NCI-H2196 (cell line): ENCODE measurements at regions not wholly inside any gene's neighbourhood (a gene's known extent, or its start where the extent isn't known, plus 50 kb on each side); places are given as distances from the start of the nearest gene placed in this dataset.
"Not testable (repeated sequence)": the region's sequence is repeated elsewhere in the genome, so short reads cannot be mapped to it uniquely, and the experiment has no call there.

Experiments used
- DNase-seq: peaks from one replicate; lab custom pipeline; 2025; ENCODE audit not compliant: unreplicated experiment; lab: John Stamatoyannopoulos, UW

GRCh38 chr16:65754820-65755691 is 611.4 kb upstream of the CDH5 start:
- no peak for DNase-seq

DNA sequence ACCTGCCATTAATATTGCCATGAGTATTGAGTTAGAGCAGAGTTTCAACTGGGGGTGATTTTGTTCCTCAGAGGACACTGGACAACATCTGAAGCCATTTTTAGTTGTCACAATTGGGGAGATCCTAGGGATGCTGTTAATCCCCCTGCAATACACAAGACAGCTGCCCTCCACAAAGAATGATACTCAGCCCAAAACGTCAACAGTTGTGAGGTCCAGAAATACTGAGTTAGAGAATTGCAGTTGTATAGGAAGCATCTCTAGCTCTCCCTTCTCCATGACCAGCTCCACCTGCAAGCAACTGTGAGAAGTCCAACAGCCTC is 614.0 kb upstream of the CDH5 start:
- DNase-seq = no peak

DNA sequence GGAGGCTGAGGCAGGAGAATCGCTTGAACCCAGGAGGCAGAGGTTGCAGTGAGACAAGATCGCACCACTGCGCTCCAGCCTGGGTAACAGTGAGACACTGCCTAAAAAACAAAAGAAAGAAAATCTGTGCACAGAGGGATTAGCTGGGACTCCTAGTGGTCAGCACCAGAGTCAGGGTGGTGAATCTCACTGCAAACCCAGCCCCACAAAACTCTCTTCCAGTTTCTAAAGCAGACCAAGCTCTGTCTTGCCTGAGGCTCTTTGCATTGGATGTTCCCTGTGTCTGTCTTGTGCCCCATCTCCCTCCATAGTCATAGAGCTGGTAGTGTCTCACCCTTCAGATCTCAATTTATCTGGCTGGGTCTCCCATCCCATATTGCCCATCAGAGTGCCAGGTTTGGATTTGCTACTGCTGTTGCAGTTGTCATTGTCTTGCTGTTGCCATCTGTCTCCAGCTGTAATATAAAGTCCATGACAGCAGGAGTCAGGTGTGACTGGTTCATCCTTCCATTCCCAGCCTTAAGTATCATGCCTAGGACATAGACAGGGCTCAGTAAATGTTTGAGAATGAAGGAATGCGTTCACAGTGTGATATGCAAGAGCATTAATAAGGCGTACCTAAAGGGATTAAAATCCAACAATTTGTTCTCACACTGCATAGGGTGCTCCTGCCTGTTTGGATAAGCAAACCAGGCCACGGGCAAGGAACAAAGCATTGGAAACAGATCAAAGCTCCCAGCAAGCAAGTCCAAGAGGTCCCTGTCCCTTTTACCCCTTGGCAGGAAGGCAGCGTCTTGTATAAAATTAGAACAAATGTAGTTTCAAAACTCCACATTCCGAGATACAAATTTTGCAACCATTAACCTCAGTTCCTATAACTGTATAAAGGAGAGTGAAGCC is 614.6 kb upstream of the CDH5 start:
- DNase-seq = no peak

DNA sequence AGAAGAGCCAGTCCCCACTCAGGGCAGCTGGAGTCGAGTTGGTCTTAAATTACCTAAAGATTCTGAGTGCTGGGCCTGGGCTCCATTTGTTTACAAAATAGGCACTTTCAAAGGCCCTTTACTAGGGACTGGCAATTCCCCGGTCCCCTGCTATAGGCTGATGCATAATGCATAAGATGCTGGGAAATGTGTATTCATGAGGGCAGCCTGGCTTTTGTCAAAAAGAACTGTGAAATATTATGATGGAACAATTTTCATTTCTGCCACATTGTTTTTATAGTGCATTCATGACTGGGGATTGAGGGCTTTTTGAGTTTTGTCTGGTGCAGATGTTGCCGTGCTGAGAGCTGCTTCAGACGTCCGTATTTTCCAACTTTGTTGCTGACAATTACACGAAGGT is 617.0 kb upstream of the CDH5 start:
- no peak for DNase-seq

DNA sequence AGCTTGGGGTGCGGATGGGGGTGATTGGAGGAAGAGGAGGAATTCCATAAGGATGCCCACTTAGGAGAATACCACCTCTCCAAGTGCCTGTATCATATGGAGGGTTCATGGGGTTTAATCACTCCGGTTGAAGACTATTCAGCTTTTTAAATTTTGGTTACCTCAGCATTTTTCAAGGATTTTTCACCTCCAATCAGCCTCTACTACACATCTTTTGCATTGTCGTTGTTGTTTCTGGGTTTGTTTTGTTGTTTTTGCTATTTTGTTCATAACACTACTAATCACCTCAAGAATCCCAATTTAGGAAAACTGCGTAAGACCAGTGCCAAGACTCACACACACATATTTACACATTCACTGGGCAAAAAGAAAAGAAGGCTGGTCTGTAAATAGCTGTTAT is 619.5 kb upstream of the CDH5 start:
- no peak for DNase-seq

GRCh38 chr16:65745201-65745708 is 621.2 kb upstream of the CDH5 start:
- DNase-seq = no peak

GRCh38 chr16:65744401-65744800 is 622.1 kb upstream of the CDH5 start:
- DNase-seq = no peak

GRCh38 chr16:65743558-65743957 is 621.7 kb upstream of the CDH11 start:
- no peak for DNase-seq

- DNase-seq = no peak
Measured at GRCh38 chr16:65740711-65741110, 618.8 kb upstream of the CDH11 start.

DNA sequence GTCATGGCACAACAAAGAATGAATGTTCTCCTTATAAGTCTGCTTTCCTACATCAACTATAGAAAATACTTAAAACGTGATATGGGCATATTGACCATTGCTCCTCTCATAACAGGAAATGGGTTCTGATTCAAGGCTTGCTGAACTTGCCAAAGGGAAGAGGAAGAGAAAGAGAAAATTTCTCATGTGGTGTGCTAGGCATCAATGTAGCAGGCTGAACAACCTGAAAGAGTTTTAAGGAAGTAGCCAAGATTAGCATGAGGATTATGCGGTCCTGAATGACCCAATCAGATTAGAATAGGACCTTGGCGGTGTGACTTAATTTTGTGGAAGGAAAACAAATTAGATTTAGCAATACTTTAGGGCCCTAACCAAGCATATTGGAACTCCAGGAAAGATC is 617.7 kb upstream of the CDH11 start:
- DNase-seq = no peak

- DNase-seq = no peak
Measured at GRCh38 chr16:65737831-65738230, 616.0 kb upstream of the CDH11 start.

GRCh38 chr16:65735615-65736014 is 613.8 kb upstream of the CDH11 start:
- DNase-seq = not testable (repeated sequence)

DNA sequence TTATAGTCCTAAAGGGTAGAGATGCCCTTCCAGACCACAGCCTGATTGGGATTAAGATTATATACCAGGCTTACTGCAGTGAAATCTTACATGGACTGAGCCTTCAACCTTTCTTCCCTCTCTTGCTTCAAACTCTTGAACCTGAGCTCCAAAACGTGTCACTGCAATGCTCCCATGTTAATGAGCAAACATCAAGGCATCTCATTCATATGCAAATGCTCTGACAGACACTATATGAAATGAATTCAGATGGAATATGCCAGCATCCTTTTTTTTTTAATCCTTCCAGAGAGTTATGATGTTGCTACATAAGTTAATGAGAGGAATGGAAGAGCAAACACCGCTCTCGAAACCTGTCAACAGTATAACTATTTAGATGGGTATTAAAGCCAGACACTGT is 611.9 kb upstream of the CDH11 start:
- no peak for DNase-seq

DNA sequence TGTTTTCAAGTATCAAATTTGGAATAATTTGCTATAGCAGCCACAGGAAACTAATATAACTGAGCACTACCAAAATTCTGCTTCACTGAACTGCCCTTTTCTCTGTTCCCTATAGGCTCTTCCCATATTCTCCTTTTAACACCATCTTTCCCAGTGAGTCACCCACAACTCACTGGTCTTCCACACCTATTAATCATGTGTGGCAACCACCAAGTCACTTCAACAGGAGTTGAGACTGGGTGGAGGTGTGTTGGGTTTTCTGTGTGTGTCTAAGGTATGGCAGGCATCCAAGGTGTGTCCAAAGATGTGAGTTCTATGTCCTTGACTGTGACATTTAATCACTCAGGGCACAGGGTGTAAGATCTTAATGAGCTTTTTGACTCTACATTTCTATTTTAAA is 610.0 kb upstream of the CDH11 start:
- no peak for DNase-seq

DNA sequence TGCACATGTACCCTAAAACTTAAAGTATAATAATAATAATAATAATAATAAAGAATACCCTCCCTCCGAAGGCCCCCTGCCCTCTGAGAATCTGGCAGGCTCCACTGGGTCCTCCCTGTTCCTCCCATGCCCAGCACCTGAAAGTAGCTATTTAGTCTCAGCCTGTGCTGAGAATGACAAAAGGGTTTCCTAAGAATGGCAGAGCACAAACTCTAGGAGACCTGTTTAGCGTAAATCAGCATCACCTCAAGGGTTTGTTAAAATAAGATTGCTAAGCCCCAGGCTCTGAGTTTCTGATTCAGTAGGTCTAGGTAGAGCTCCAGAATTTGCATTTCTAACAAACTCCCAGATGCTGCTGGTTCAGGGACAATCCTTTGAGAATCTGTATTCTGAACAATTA is 606.8 kb upstream of the CDH11 start:
- DNase-seq = no peak

GRCh38 chr16:65728167-65728566 is 606.3 kb upstream of the CDH11 start:
- no peak for DNase-seq

GRCh38 chr16:65727534-65728137 is 605.8 kb upstream of the CDH11 start:
- DNase-seq = no peak

DNA sequence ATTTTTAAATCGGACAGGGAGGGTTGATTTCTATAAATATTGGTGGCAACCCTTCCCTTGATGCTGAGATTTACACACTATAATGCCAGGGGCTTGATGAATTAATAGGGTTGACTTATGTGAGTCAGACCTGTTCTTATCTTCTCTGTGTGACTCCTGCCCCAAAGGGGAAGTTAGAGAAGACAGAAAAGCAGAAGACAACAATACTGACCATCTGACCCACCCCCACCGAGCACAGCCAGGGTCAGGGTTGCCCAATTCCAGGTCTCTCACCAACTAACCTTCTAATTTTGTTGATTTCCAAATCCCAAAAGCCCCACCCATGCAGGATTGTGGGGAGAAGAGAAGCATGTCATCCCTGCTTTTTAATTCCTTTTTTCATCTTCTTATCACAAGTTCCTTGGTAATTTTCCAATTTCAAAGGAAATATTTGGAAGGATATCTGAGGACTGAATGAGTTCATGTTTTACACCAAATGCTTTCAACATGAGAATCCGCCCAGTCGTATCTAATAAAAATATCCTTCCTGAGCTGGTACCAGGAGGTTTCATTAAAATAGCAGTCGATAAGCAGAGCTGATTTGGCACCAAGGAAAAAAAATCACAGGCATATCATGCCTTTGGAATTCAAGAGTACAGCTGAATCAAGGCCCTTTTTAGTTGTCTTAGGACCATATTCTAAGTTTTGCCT is 603.4 kb upstream of the CDH11 start:
- no peak for DNase-seq

- no peak for DNase-seq
Measured at GRCh38 chr16:65722429-65722828, 600.6 kb upstream of the CDH11 start.

DNA sequence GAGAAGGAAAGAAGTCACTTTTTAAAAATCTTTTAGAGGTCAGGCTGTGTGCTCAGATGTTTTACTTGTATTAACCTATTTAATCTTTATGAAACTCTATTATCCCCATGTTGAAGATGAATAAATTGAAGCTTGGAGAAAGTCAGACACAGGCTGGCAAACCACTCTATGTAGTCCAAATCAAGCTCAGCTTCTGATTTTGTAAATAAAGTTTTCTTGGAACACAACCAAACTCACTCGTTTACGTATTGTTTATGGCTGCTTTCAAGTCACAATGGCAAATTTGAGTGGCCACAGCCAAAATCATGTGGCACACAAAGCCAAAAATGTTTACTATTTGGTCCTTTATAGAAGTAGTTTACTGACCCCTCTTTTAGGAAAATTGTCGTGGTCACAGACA is 596.0 kb upstream of the CDH11 start:
- no peak for DNase-seq
